SK-N-SH (cell line): ENCODE measurements at regions not wholly inside any gene's neighbourhood (a gene's known extent, or its start where the extent isn't known, plus 50 kb on each side); places are given as distances from the start of the nearest gene placed in this dataset.

Experiments
- CTCF ChIA-PET: fragments of 300-600, 350-600 bp; formaldehyde crosslinking; extraction: SDS; loops from one replicate; lab custom pipeline; 2021; lab: Yijun Ruan, JAX
- POLR2A ChIA-PET: fragments of 350-600 bp; sonication (Branson Sonifier 250); formaldehyde crosslinking; extraction: SDS; loops from one replicate; lab custom pipeline; 2020; ENCODE audit warnings: antibody characterized with exemption, inconsistent platforms; lab: Yijun Ruan, JAX
- DNase-seq: peaks from one replicate; pipeline ENCODE4 v3.0.0; 2012
- H2AFZ ChIP-seq: fragments of 200-600 bp; sonication (generic); 2 replicates; pipeline ENCODE4 v1.8.1; 2016; ENCODE audit warnings: antibody characterized with exemption, mild to moderate bottlenecking, low read depth
- H3F3A ChIP-seq: fragments of 200-600 bp; sonication (generic); replicated peaks from 2 replicates; pipeline ENCODE3; 2016; ENCODE audit warnings: antibody characterized with exemption, mild to moderate bottlenecking; ENCODE audit not compliant: insufficient read depth
- H3K27ac ChIP-seq, 2 experiments: fragments of 200-500 bp in 1 of 2; fragments of 200-600 bp in 1 of 2; sonication (Bioruptor generic) in 1 of 2; sonication (generic), shearing (Covaris generic) in 1 of 2; 2 replicates each; pipeline versions ENCODE4 v1.5.1 to v1.6.1; 2014 to 2016; ENCODE audit warnings: low read depth in 2 of 2, inconsistent platforms in 1 of 2, low read length in 1 of 2, mild to moderate bottlenecking in 1 of 2, mixed read lengths in 1 of 2
- H3K27me3 ChIP-seq: fragments of 200-600 bp; sonication (generic), shearing (Covaris generic); 2 replicates; pipeline ENCODE4 v1.6.1; 2016; ENCODE audit warnings: mixed run types; ENCODE audit not compliant: insufficient read depth
- H3K36me3 ChIP-seq, 2 experiments: fragments of 200-500 bp in 1 of 2; fragments of 200-600 bp in 1 of 2; sonication (Bioruptor generic) in 1 of 2; sonication (generic) in 1 of 2; replicated peaks in 1 of 2; 2 replicates each; pipeline versions ENCODE3 to v1.5.1; 2014 to 2016; ENCODE audit warnings: low read length in 1 of 2, mild to moderate bottlenecking in 1 of 2; ENCODE audit not compliant: insufficient read depth in 2 of 2, control insufficient read depth in 1 of 2
- H3K4me1 ChIP-seq, 2 experiments: fragments of 200-500 bp in 1 of 2; fragments of 200-600 bp in 1 of 2; sonication (Bioruptor generic) in 1 of 2; sonication (generic), shearing (Covaris generic) in 1 of 2; 2 replicates each; pipeline versions ENCODE4 v1.5.1 to v1.6.1; 2014 to 2016; ENCODE audit warnings: low read depth in 1 of 2, low read length in 1 of 2, mixed run types in 1 of 2; ENCODE audit not compliant: insufficient read depth in 2 of 2, control insufficient read depth in 1 of 2
- H3K4me2 ChIP-seq: fragments of 200-600 bp; sonication (generic), shearing (Covaris generic); 2 replicates; pipeline ENCODE4 v1.6.1; 2017; ENCODE audit warnings: mixed run types
- H3K4me3 ChIP-seq, 2 experiments: fragments of 200-500 bp in 1 of 2; fragments of 200-600 bp in 1 of 2; sonication (Bioruptor generic) in 1 of 2; sonication (generic), shearing (Covaris generic) in 1 of 2; 2 replicates each; pipeline versions ENCODE4 v1.5.1 to v1.8.1; 2014 to 2016; ENCODE audit warnings: low read depth in 2 of 2, inconsistent platforms in 1 of 2, low read length in 1 of 2, mild to moderate bottlenecking in 1 of 2, mixed read lengths in 1 of 2, moderate library complexity in 1 of 2
- H3K79me2 ChIP-seq: fragments of 200-600 bp; sonication (generic); 2 replicates; pipeline ENCODE4 v1.8.1; 2017; ENCODE audit warnings: mild to moderate bottlenecking; ENCODE audit not compliant: insufficient read depth
- H3K9ac ChIP-seq: fragments of 200-600 bp; sonication (generic); 2 replicates; pipeline ENCODE4 v1.6.1; 2017; ENCODE audit warnings: mixed run types
- H3K9me2 ChIP-seq: fragments of 200-600 bp; sonication (generic); 2 replicates; pipeline ENCODE4 v1.6.1; 2017; ENCODE audit warnings: mixed run types
- H3K9me3 ChIP-seq: fragments of 200-600 bp; sonication (generic); 2 replicates; pipeline ENCODE4 v1.6.1; 2017; ENCODE audit warnings: mixed run types, mild to moderate bottlenecking, moderate library complexity
- H4K20me1 ChIP-seq: fragments of 200-600 bp; sonication (generic); 2 replicates; pipeline ENCODE4 v1.6.1; 2017; ENCODE audit warnings: mild to moderate bottlenecking, mixed run types; ENCODE audit not compliant: insufficient read depth
- ELF1 ChIP-seq: IDR thresholded peaks from 2 replicates; pipeline ENCODE4 v1.4.0; 2012
- EZH2phosphoT487 ChIP-seq: fragments of 200-600 bp; sonication (generic); IDR thresholded peaks from 2 replicates; pipeline ENCODE4 v1.6.1; 2017; ENCODE audit warnings: low read depth, mixed run types, mild to moderate bottlenecking, antibody characterized with exemption, moderate library complexity, borderline replicate concordance
- FOSL2 ChIP-seq: IDR thresholded peaks from 2 replicates; pipeline ENCODE4 v1.4.0; 2012; ENCODE audit warnings: low read depth, mild to moderate bottlenecking, moderate library complexity, borderline replicate concordance
- FOXJ3 ChIP-seq: sonication (generic); formaldehyde crosslinking; IDR thresholded peaks from 2 replicates; pipeline ENCODE4 v1.5.1; 2020; ENCODE audit warnings: mild to moderate bottlenecking, missing genetic modification reagents
- FOXM1 ChIP-seq: IDR thresholded peaks from 2 replicates; pipeline ENCODE4 v1.4.0; 2012; ENCODE audit warnings: low read depth, mild to moderate bottlenecking
- GATA2 ChIP-seq: sonication (generic); formaldehyde crosslinking; IDR thresholded peaks from 2 replicates; pipeline ENCODE4 v1.5.0; 2020; ENCODE audit warnings: mild to moderate bottlenecking, missing genetic modification reagents
- NFIC ChIP-seq: IDR thresholded peaks from 2 replicates; pipeline ENCODE4 v1.4.0; 2012; ENCODE audit warnings: borderline replicate concordance
- RAD21 ChIP-seq: IDR thresholded peaks from 2 replicates; pipeline ENCODE4 v1.6.1; 2012; ENCODE audit warnings: mild to moderate bottlenecking, low read length
- RCOR1 ChIP-seq: fragments of 150-350 bp; IDR thresholded peaks from 2 replicates; pipeline ENCODE4 v1.6.1; 2017; ENCODE audit warnings: antibody characterized with exemption, low read length
- RFX5 ChIP-seq: IDR thresholded peaks from 2 replicates; pipeline ENCODE4 v1.6.1; 2012; ENCODE audit warnings: mild to moderate bottlenecking, improper control_type of control experiment, low read length
- SIN3A ChIP-seq: IDR thresholded peaks from 2 replicates; pipeline ENCODE4 v1.6.1; 2012; ENCODE audit warnings: low read depth, mild to moderate bottlenecking, low read length, moderate library complexity, borderline replicate concordance
- YY1 ChIP-seq: IDR thresholded peaks from 2 replicates; pipeline ENCODE4 v1.4.0; 2012; ENCODE audit warnings: low read depth, mild to moderate bottlenecking
- WGBS: methylation state at CpG from one replicate; pipeline ENCODE4 v1.1.6; 2017; ENCODE audit warnings: low lambda C conversion rate; 5-methylcytosine and 5-hydroxymethylcytosine counted together
- TF ChIP-seq, protein P1 (sequence below): fragments of 200-600 bp; sonication (generic); IDR thresholded peaks from 2 replicates; pipeline ENCODE4 v1.6.1; 2017; ENCODE audit warnings: antibody characterized with exemption, mild to moderate bottlenecking, moderate library complexity

DNA sequence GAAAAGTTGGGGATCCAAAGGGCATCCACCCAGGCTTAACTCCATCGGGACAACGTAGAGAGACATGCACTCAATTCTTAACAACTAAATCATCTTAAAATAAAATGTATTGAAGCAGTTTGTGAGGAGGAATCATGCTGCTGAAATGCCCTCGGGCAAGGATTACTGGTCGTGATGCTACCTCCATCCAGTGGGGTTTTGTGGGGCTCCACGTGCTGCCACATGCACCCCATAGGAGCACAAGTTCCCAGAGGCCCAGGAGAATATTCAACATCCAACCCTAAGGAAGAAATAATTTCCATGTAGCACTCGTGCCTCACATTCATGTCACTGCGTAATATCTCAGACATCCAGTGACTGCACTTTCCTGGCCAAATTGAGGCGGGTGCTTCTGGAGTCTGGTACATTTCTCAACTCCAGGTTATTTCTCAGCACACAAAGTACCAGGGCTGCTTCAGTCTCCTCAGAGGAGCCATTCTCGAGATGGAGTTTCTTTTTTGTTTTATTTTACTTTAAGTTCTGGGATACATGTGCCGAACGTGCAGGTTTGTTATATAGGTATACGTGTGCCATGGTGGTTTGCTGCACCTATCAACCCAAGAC is 429.8 kb downstream of the FOXO1 start:
- H2AFZ ChIP-seq = no peak overlapping the region
- H3K9ac ChIP-seq = no peak overlapping the region
- H3K27ac ChIP-seq = no peak overlapping the region
- no peaks in the 10 kb centered on the region for H4K20me1 ChIP-seq
- H3K4me3 ChIP-seq = no peak overlapping the region
- H3K36me3 ChIP-seq = no peaks in the 10 kb centered on the region
- no peaks in the 10 kb centered on the region for H3K9me2 ChIP-seq
- POLR2A ChIA-PET = no interaction called here
- no peaks in the 10 kb centered on the region for H3K27me3 ChIP-seq
- CTCF ChIA-PET = no interaction called here
- WGBS = 72% methylated on average over 11 of the region's 12 CpGs
- no peak for DNase-seq
- no peaks in the 10 kb centered on the region for H3K79me2 ChIP-seq
- peaks cover 2% of the 10 kb centered on the region for H3F3A ChIP-seq
- no peaks in the 10 kb centered on the region for H3K9me3 ChIP-seq
- no peak overlapping the region for H3K4me2 ChIP-seq
- no peaks in the 10 kb centered on the region; a peak in 1 of 4 replicates for H3K4me1 ChIP-seq
- no peak for TF ChIP-seq FOXM1
- TF ChIP-seq GATA2 (CRISPR knock-in tag) = no peak
- no peak for TF ChIP-seq RCOR1
- TF ChIP-seq, protein P1, sequence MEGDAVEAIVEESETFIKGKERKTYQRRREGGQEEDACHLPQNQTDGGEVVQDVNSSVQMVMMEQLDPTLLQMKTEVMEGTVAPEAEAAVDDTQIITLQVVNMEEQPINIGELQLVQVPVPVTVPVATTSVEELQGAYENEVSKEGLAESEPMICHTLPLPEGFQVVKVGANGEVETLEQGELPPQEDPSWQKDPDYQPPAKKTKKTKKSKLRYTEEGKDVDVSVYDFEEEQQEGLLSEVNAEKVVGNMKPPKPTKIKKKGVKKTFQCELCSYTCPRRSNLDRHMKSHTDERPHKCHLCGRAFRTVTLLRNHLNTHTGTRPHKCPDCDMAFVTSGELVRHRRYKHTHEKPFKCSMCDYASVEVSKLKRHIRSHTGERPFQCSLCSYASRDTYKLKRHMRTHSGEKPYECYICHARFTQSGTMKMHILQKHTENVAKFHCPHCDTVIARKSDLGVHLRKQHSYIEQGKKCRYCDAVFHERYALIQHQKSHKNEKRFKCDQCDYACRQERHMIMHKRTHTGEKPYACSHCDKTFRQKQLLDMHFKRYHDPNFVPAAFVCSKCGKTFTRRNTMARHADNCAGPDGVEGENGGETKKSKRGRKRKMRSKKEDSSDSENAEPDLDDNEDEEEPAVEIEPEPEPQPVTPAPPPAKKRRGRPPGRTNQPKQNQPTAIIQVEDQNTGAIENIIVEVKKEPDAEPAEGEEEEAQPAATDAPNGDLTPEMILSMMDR = no peak
- no peak for TF ChIP-seq RFX5
- TF ChIP-seq EZH2phosphoT487 = no peak
- TF ChIP-seq YY1 = no peak
- no peak for TF ChIP-seq ELF1
- no peak for TF ChIP-seq SIN3A
- TF ChIP-seq RAD21 = no peak
- no peak for TF ChIP-seq FOXJ3 (CRISPR knock-in tag)

DNA sequence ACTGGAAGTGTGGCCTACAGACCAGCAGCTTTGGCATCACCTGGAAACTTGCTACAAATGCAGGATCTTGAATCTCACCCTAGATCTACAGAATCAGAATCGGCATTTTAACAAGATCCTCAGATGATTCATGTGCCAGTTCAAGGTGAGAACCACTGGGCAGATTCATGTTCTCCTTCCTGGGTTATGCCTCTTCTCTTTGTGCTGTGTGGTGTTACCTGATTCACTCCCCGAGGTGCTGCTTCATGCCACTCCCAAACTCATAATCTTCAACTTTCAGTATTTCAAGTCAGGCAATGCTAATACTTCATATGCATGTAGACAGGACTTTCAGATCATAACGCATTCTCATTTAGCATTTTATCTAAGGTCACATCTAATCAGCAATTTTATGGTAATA is 427.7 kb downstream of the FOXO1 start:
- TF ChIP-seq NFIC = no peak
- no peak for TF ChIP-seq EZH2phosphoT487
- no peak for TF ChIP-seq FOSL2
- Histone ChIP-seq H3K9ac (no peak overlapping the region), H3K9me3 (no peaks in the 10 kb centered on the region), H3K36me3 (no peaks in the 10 kb centered on the region), H2AFZ (no peak overlapping the region), H3K27ac (no peak overlapping the region), H3F3A (no peaks in the 10 kb centered on the region), H3K4me1 (no peaks in the 10 kb centered on the region), H3K27me3 (no peaks in the 10 kb centered on the region), H3K4me2 (no peak overlapping the region), H3K9me2 (no peaks in the 10 kb centered on the region), H4K20me1 (no peaks in the 10 kb centered on the region), H3K79me2 (no peaks in the 10 kb centered on the region), H3K4me3 (no peak overlapping the region)
- no peak for DNase-seq
- ChIA-PET POLR2A (no interaction called here), CTCF (no interaction called here)
- 75% methylated on average over 3 of the region's 3 CpGs for WGBS
